Brain microvascular endothelial cell (primary cell): ENCODE measurements at regions not wholly inside any gene's neighbourhood (a gene's known extent, or its start where the extent isn't known, plus 50 kb on each side); places are given as distances from the start of the nearest gene placed in this dataset.

ENCODE experiments used
- DNase-seq: peaks from one replicate; pipeline ENCODE4 v3.0.0-alpha.2; 2020
- H3K27ac ChIP-seq: fragments of 250-450 bp; sonication (Bioruptor Pico); 2 replicates; pipeline ENCODE4 v1.5.1; 2020; ENCODE audit warnings: mild to moderate bottlenecking, moderate library complexity
- H3K27me3 ChIP-seq: fragments of 250-450 bp; sonication (Bioruptor Pico); replicated peaks from 2 replicates; pipeline ENCODE4 v1.5.1; 2020; ENCODE audit warnings: mild to moderate bottlenecking
- H3K36me3 ChIP-seq: fragments of 250-450 bp; sonication (Bioruptor Pico); replicated peaks from 2 replicates; pipeline ENCODE4 v1.5.1; 2020; ENCODE audit warnings: mild to moderate bottlenecking
- H3K4me3 ChIP-seq: 2 replicates; pipeline ENCODE4 v1.5.1; 2011; ENCODE audit warnings: low read depth, mild to moderate bottlenecking, control low read depth, low read length, moderate library complexity
- in situ Hi-C: cut with HindIII; loops from 2 replicates; pipeline ENCODE4 v1.10.0; 2017; ENCODE audit warnings: low sequenced_read_pairs, low pct_ligation_motif_present
- TF ChIP-seq, protein P1 (sequence below): IDR thresholded peaks from 2 replicates; pipeline ENCODE4 v1.5.1; 2011; ENCODE audit warnings: low read depth, mild to moderate bottlenecking, moderate library complexity, low read length, control low read depth, inconsistent platforms; ENCODE audit errors: missing control alignments

DNA sequence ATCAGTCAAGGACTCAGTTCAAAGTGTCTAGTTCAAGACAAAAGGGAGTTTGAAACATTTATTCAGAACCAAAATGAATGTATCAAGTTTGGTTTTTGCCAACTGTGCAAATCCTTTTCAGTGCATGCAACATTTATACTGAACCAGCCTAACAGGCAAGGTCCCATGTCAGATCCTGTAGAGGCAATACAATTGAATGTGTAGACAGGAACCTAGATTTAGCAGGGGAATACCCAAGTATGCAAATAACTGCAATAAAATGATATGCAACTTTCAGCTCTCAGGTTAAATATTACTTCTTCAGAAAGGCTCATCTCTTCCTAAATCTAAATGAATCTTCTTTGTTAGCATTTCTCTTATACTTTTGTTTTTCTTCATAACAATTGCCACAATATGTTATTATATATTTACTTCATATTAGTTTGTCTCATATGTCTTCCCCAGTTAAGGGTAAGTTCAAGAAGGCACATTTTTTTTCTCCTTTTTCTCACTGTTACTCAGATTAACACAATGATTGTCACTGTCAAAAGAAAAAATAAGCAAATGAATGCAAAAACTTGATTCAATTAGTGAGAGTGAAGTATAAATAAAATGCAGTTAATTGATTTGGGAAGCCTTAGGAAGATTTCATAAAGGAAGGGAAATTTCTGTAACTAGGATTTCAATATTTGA is 163.9 kb upstream of the RASA1 start:
- in situ Hi-C loops, result no loop called here

DNA sequence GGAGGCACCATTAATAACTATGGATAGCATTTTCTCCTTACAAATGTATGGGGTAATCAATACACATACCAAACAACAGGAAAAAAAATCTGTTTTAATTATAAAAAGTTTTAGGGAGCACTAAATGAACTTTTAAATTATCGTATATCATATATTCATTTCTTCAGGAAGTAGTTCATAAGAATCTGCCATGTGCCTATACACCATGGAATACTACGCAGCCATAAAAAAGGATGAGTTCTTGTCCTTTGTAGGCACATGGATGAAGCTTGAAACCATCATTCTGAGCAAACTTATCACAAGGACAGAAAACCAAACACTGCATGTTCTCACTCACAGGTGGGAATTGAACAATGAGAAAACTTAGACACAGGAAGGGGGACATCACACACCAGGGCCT is 162.1 kb upstream of the RASA1 start:
- no peaks in the 10 kb centered on the region for H3K27me3 ChIP-seq
- H3K4me3 ChIP-seq, result no peak overlapping the region
- in situ Hi-C loops, result no loop called here
- H3K27ac ChIP-seq, result no peak overlapping the region
- TF ChIP-seq, protein P1, sequence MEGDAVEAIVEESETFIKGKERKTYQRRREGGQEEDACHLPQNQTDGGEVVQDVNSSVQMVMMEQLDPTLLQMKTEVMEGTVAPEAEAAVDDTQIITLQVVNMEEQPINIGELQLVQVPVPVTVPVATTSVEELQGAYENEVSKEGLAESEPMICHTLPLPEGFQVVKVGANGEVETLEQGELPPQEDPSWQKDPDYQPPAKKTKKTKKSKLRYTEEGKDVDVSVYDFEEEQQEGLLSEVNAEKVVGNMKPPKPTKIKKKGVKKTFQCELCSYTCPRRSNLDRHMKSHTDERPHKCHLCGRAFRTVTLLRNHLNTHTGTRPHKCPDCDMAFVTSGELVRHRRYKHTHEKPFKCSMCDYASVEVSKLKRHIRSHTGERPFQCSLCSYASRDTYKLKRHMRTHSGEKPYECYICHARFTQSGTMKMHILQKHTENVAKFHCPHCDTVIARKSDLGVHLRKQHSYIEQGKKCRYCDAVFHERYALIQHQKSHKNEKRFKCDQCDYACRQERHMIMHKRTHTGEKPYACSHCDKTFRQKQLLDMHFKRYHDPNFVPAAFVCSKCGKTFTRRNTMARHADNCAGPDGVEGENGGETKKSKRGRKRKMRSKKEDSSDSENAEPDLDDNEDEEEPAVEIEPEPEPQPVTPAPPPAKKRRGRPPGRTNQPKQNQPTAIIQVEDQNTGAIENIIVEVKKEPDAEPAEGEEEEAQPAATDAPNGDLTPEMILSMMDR, result no peak
- DNase-seq, result no peak
- H3K36me3 ChIP-seq, result no peaks in the 10 kb centered on the region

More for the DNA sequence above, 163.9 kb upstream of the RASA1 start:
- TF ChIP-seq, protein P1, result no peak
- no peaks in the 10 kb centered on the region for H3K36me3 ChIP-seq
- no peak overlapping the region for H3K27ac ChIP-seq
- no peak overlapping the region for H3K4me3 ChIP-seq
- H3K27me3 ChIP-seq, result no peaks in the 10 kb centered on the region
- no peak for DNase-seq

DNA sequence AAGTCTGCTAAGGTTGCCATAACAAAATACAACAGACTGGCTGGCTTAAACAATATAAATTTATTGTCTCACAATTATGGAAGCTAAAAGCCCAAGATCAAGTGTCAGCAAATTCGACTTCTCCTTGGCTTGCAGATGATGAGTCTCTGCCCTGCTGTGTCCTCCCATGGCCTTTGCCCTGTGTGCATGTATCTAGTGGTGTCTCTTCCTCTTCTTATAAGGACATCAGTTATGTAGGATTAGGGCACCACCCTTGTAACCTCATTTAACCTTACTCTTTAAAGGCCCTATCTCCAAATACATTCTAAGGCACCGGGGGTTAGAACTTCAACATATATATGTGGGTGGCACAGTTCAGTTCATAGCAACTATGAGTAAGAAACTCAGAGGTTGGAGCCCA is 157.9 kb upstream of the RASA1 start:
- Histone ChIP-seq H3K27me3 (no peaks in the 10 kb centered on the region), H3K36me3 (no peaks in the 10 kb centered on the region), H3K27ac (no peak overlapping the region), H3K4me3 (no peak overlapping the region)
- no peak for DNase-seq
- in situ Hi-C loops, result no loop called here
- TF ChIP-seq, protein P1, result no peak

DNA sequence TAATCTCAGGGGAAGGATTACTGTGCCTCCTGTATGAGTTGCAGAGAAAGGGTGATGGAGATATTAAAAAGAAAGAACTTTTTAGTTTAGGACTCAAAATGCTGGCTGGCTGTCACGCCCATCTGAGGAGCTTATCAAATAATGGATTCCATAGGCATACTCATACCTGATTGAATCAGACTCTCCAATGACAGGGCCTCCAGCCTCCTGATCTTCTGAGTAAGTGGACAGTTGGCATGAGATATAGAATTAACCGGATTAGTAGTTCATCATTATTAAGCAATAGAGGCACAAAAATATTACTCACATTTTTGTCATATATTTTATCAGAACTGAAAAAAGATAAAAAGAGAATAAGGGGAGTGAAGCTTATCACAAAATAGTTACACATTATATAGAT is 157.0 kb upstream of the RASA1 start:
- no peak for DNase-seq
- H3K27me3 ChIP-seq, result no peaks in the 10 kb centered on the region
- TF ChIP-seq, protein P1, result no peak
- no peaks in the 10 kb centered on the region for H3K36me3 ChIP-seq
- no peak overlapping the region for H3K27ac ChIP-seq
- in situ Hi-C loops, result no loop called here
- no peak overlapping the region for H3K4me3 ChIP-seq

DNA sequence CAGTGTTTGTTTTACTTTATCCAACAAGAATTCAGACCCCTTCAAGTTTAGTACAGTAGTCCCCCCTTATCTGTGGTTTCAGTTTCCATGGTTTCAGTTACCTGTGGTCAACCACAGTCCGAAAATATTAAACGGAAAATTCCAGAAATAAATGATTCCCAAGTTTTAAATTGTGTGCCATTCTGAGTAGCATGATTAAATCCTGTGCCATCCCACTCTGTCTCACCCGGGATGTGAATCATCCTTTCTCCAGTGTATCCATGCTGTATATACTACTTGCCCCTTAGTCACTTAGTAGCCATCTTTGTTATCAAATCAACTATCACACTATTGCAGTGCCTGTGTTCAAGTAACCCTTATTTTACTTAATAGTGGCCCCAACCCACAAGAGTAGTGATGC is 153.8 kb upstream of the RASA1 start:
- TF ChIP-seq, protein P1, result no peak
- no peaks in the 10 kb centered on the region for H3K36me3 ChIP-seq
- DNase-seq, result peak; percentile 84
- no peak overlapping the region for H3K4me3 ChIP-seq
- in situ Hi-C loops, result no loop called here
- peak overlapping the region; percentile 61 for H3K27ac ChIP-seq
- H3K27me3 ChIP-seq, result no peaks in the 10 kb centered on the region

DNA sequence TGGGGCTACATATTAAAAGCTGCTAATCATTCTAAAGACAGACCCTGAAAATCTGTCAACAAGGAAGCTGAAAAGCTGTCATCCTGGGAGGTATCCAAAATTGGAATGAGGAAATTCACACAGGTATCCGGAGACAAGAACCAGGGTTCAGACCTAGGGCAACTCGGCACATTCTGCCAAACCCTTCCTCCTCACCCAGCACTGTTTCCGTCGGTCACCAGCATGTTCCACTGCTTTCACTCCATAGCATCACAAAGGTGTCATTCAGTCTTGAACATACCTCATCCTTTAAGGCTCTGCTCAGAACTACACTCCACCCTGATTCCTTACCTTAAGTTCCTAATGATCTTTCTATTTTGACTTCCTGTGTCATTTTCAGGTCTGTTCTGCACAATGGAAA is 153.1 kb upstream of the RASA1 start:
- Histone ChIP-seq H3K36me3 (no peaks in the 10 kb centered on the region), H3K27me3 (no peaks in the 10 kb centered on the region), H3K27ac (peak overlapping the region; percentile 61), H3K4me3 (no peak overlapping the region)
- in situ Hi-C loops, result no loop called here
- TF ChIP-seq, protein P1, result no peak
- DNase-seq, result no peak
